ENCODE measurements at regions not wholly inside any gene's neighbourhood (a gene's known extent, or its start where the extent isn't known, plus 50 kb on each side); places are given as distances from the start of the nearest gene placed in this dataset.

GRCh38 chr17:34757106-34757505 is 177.7 kb downstream of the TMEM132E start:
- Histone ChIP-seq H3K27me3 (ENCODE audit: insufficient read depth, low read length) (no peaks in the 10 kb centered on the region), H3K27ac (ENCODE audit: low read depth, low read length) (no peak overlapping the region), H3K4me2 (ENCODE audit: low read length) (no peak overlapping the region), H3K4me3 (ENCODE audit: insufficient read depth, low read depth, low read length) (no peak overlapping the region), H3K79me2 (ENCODE audit: insufficient read depth, low read length) (no peaks in the 10 kb centered on the region), H3K9me3 (ENCODE audit: insufficient read depth, low read depth, low read length) (no peaks in the 10 kb centered on the region), H4K20me1 (ENCODE audit: insufficient read depth, low read length) (no peaks in the 10 kb centered on the region), H3K36me3 (ENCODE audit: insufficient read depth, low read length) (no peaks in the 10 kb centered on the region), H3K4me1 (ENCODE audit: insufficient read depth, low read length) (no peaks in the 10 kb centered on the region), H2AFZ (ENCODE audit: low read depth, low read length) (no peak overlapping the region), H3K9ac (ENCODE audit: low read length) (no peak overlapping the region)
- no peak overlapping the region for H3K27ac Mint-ChIP-seq (ENCODE audit: unreplicated experiment)
- no peaks in the 10 kb centered on the region for H3K36me3 Mint-ChIP-seq (ENCODE audit: low read depth, unreplicated experiment)
- no peak for FAIRE-seq
- H3K4me3 Mint-ChIP-seq (ENCODE audit: unreplicated experiment): no peak overlapping the region
- peaks cover 4% of the 10 kb centered on the region for H3K9me3 Mint-ChIP-seq (ENCODE audit: unreplicated experiment)
- H3K27me3 Mint-ChIP-seq (ENCODE audit: low read depth, unreplicated experiment): peaks cover 54% of the 10 kb centered on the region
- peaks cover 10% of the 10 kb centered on the region for H3K4me1 Mint-ChIP-seq (ENCODE audit: low read depth, unreplicated experiment)
- TF ChIP-seq CTCF (IDR thresholded peaks at IDR 0.05; ENCODE audit: insufficient read depth, low read depth, low read length) (no peak), EZH2 (IDR thresholded peaks at IDR 0.05; ENCODE audit: insufficient read depth, low read length) (no peak)
- no peak for DNase-seq (ENCODE audit: low read depth)

- H3K27me3 Mint-ChIP-seq (ENCODE audit: low read depth, unreplicated experiment): peaks cover 56% of the 10 kb centered on the region
- FAIRE-seq (no peak), DNase-seq (ENCODE audit: low read depth) (no peak)
- H3K36me3 ChIP-seq (ENCODE audit: insufficient read depth, low read length): no peaks in the 10 kb centered on the region
- no peaks in the 10 kb centered on the region for H4K20me1 ChIP-seq (ENCODE audit: insufficient read depth, low read length)
- H3K36me3 Mint-ChIP-seq (ENCODE audit: low read depth, unreplicated experiment): no peaks in the 10 kb centered on the region
- peaks cover 4% of the 10 kb centered on the region for H3K9me3 Mint-ChIP-seq (ENCODE audit: unreplicated experiment)
- no peak for TF ChIP-seq CTCF (IDR thresholded peaks at IDR 0.05; ENCODE audit: insufficient read depth, low read depth, low read length)
- TF ChIP-seq EZH2 (IDR thresholded peaks at IDR 0.05; ENCODE audit: insufficient read depth, low read length): no peak
- no peak overlapping the region for H3K4me3 ChIP-seq (ENCODE audit: insufficient read depth, low read depth, low read length)
- peaks cover 10% of the 10 kb centered on the region for H3K4me1 Mint-ChIP-seq (ENCODE audit: low read depth, unreplicated experiment)
- no peak overlapping the region for H3K9ac ChIP-seq (ENCODE audit: low read length)
- no peak overlapping the region for H3K27ac ChIP-seq (ENCODE audit: low read depth, low read length)
- no peak overlapping the region for H3K4me3 Mint-ChIP-seq (ENCODE audit: unreplicated experiment)
- H3K27me3 ChIP-seq (ENCODE audit: insufficient read depth, low read length): no peaks in the 10 kb centered on the region
- no peak overlapping the region for H2AFZ ChIP-seq (ENCODE audit: low read depth, low read length)
- H3K4me1 ChIP-seq (ENCODE audit: insufficient read depth, low read length): no peaks in the 10 kb centered on the region
- H3K9me3 ChIP-seq (ENCODE audit: insufficient read depth, low read depth, low read length): no peaks in the 10 kb centered on the region
- no peak overlapping the region for H3K4me2 ChIP-seq (ENCODE audit: low read length)
- no peaks in the 10 kb centered on the region for H3K79me2 ChIP-seq (ENCODE audit: insufficient read depth, low read length)
- no peak overlapping the region for H3K27ac Mint-ChIP-seq (ENCODE audit: unreplicated experiment)
Measured at GRCh38 chr17:34756637-34757021, 177.2 kb downstream of the TMEM132E start.

DNA sequence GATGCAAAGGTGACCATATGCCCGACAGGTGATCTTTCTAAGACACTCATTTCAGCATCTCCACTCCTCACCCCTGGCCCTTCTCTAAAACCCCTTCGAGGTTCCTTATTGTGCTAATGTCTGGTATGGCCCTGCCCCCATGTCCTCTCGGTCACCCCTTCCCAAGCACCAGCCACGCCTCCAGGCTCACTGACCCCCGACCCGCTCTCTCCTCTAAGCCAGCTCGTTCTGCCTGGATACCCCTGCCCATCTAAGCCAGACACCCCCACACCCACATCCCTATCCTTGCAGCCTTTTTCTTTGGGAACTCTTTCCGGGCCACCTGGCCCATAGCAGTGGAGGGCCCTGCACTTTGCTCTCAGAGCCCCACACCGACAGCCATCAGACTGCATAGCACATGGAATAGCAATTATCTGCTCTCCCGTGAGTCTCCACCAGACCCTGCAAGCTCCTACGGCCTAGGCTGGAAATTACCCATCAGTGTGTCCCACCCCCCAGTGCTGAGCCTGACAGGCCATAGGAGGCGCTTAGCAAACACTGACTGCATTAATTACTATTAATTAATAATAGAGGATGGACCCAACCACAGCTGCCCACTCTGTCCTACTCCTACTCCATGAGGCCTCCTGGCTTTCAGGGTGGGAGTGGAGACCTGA is 176.7 kb downstream of the TMEM132E start:
- DNase-seq (ENCODE audit: low read depth) (no peak), FAIRE-seq (no peak)
- H3K36me3 ChIP-seq (ENCODE audit: insufficient read depth, low read length): no peaks in the 10 kb centered on the region
- Mint-ChIP-seq H3K27ac (ENCODE audit: unreplicated experiment) (no peak overlapping the region), H3K9me3 (ENCODE audit: unreplicated experiment) (peaks cover 4% of the 10 kb centered on the region), H3K4me1 (ENCODE audit: low read depth, unreplicated experiment) (peaks cover 10% of the 10 kb centered on the region), H3K36me3 (ENCODE audit: low read depth, unreplicated experiment) (no peaks in the 10 kb centered on the region), H3K27me3 (ENCODE audit: low read depth, unreplicated experiment) (peaks cover 56% of the 10 kb centered on the region), H3K4me3 (ENCODE audit: unreplicated experiment) (no peak overlapping the region)
- H3K27me3 ChIP-seq (ENCODE audit: insufficient read depth, low read length): no peaks in the 10 kb centered on the region
- H3K4me2 ChIP-seq (ENCODE audit: low read length): no peak overlapping the region
- no peak overlapping the region for H3K4me3 ChIP-seq (ENCODE audit: insufficient read depth, low read depth, low read length)
- no peaks in the 10 kb centered on the region for H3K4me1 ChIP-seq (ENCODE audit: insufficient read depth, low read length)
- TF ChIP-seq EZH2 (IDR thresholded peaks at IDR 0.05; ENCODE audit: insufficient read depth, low read length): no peak
- TF ChIP-seq CTCF (IDR thresholded peaks at IDR 0.05; ENCODE audit: insufficient read depth, low read depth, low read length): no peak
- H3K9ac ChIP-seq (ENCODE audit: low read length): no peak overlapping the region
- no peaks in the 10 kb centered on the region for H4K20me1 ChIP-seq (ENCODE audit: insufficient read depth, low read length)
- no peak overlapping the region for H3K27ac ChIP-seq (ENCODE audit: low read depth, low read length)
- no peaks in the 10 kb centered on the region for H3K9me3 ChIP-seq (ENCODE audit: insufficient read depth, low read depth, low read length)
- H2AFZ ChIP-seq (ENCODE audit: low read depth, low read length): no peak overlapping the region
- H3K79me2 ChIP-seq (ENCODE audit: insufficient read depth, low read length): no peaks in the 10 kb centered on the region
